HAP-1 (cell line): ENCODE measurements at regions not wholly inside any gene's neighbourhood (a gene's known extent, or its start where the extent isn't known, plus 50 kb on each side); places are given as distances from the start of the nearest gene placed in this dataset.

Experiments used
- DNase-seq, 2 experiments: peaks; one replicate each; pipeline ENCODE4 v3.0.0-alpha.2; 2016 to 2020; ENCODE audit warnings: low spot score in 2 of 2
- H3K27me3 ChIP-seq: fragments of 250-450 bp; sonication (Bioruptor Pico); 2 replicates; pipeline ENCODE4 v1.5.1; 2020; ENCODE audit warnings: low read depth, mild to moderate bottlenecking, moderate library complexity
- H3K36me3 ChIP-seq: fragments of 250-450 bp; sonication (Bioruptor Pico); replicated peaks from 2 replicates; pipeline ENCODE4 v1.5.1; 2020; ENCODE audit warnings: mild to moderate bottlenecking
- H3K4me1 ChIP-seq: fragments of 250-450 bp; sonication (Bioruptor Pico); 2 replicates; pipeline ENCODE4 v1.5.1; 2020; ENCODE audit warnings: mild to moderate bottlenecking
- H3K4me3 ChIP-seq: fragments of 250-450 bp; sonication (Bioruptor Pico); 2 replicates; pipeline ENCODE4 v1.5.1; 2020; ENCODE audit warnings: mild to moderate bottlenecking, moderate library complexity
- H3K9me3 ChIP-seq: fragments of 250-450 bp; sonication (Bioruptor Pico); 2 replicates; pipeline ENCODE4 v1.5.1; 2020; ENCODE audit warnings: mild to moderate bottlenecking, moderate library complexity
- in situ Hi-C: fragments of 300-500 bp; cut with MboI; formaldehyde crosslinking; loops from 3 replicates; pipeline ENCODE4 v1.14.3; 2020; ENCODE audit warnings: low sequenced_read_pairs, inconsistent platforms, mixed read lengths

- Histone ChIP-seq H3K4me1 (peaks cover 9% of the 10 kb centered on the region), H3K9me3 (no peaks in the 10 kb centered on the region), H3K4me3 (no peak overlapping the region), H3K27me3 (no peaks in the 10 kb centered on the region; the same call in 1 of the 2 replicates), H3K36me3 (no peaks in the 10 kb centered on the region)
- no peak for DNase-seq
- in situ Hi-C loops = no loop called here
Measured at GRCh38 chr2:16135196-16135912, 195.0 kb downstream of the MYCN start.

- no peak overlapping the region for H3K4me3 ChIP-seq
- H3K4me1 ChIP-seq = peaks cover 9% of the 10 kb centered on the region
- H3K27me3 ChIP-seq = no peaks in the 10 kb centered on the region; the same call in 1 of the 2 replicates
- no peak for DNase-seq
- H3K9me3 ChIP-seq = no peaks in the 10 kb centered on the region
- in situ Hi-C loops = no loop called here
- no peaks in the 10 kb centered on the region for H3K36me3 ChIP-seq
Measured at GRCh38 chr2:16134436-16135165, 194.3 kb downstream of the MYCN start.

GRCh38 chr2:16130906-16131400 lies 190.6 kb downstream of the MYCN start:
- no peaks in the 10 kb centered on the region for H3K27me3 ChIP-seq
- in situ Hi-C loops = no loop called here
- no peaks in the 10 kb centered on the region for H3K36me3 ChIP-seq
- DNase-seq = no peak
- H3K9me3 ChIP-seq = no peaks in the 10 kb centered on the region
- H3K4me1 ChIP-seq = no peaks in the 10 kb centered on the region
- no peak overlapping the region for H3K4me3 ChIP-seq

GRCh38 chr2:16130541-16130880 lies 190.2 kb downstream of the MYCN start:
- no peak for DNase-seq
- no peak overlapping the region for H3K4me3 ChIP-seq
- H3K9me3 ChIP-seq = no peaks in the 10 kb centered on the region
- no peaks in the 10 kb centered on the region for H3K4me1 ChIP-seq
- H3K27me3 ChIP-seq = no peaks in the 10 kb centered on the region
- no peaks in the 10 kb centered on the region for H3K36me3 ChIP-seq
- in situ Hi-C loops = no loop called here

- Histone ChIP-seq H3K9me3 (no peaks in the 10 kb centered on the region), H3K27me3 (no peaks in the 10 kb centered on the region), H3K4me3 (no peak overlapping the region), H3K4me1 (no peaks in the 10 kb centered on the region), H3K36me3 (no peaks in the 10 kb centered on the region)
- in situ Hi-C loops = no loop called here
- DNase-seq = no peak
Measured at GRCh38 chr2:16129716-16130540, 189.6 kb downstream of the MYCN start.

- Histone ChIP-seq H3K4me1 (no peaks in the 10 kb centered on the region), H3K36me3 (no peaks in the 10 kb centered on the region), H3K9me3 (no peaks in the 10 kb centered on the region), H3K27me3 (no peaks in the 10 kb centered on the region), H3K4me3 (no peak overlapping the region)
- no peak for DNase-seq
- in situ Hi-C loops = no loop called here
Measured at GRCh38 chr2:16128746-16129610, 188.6 kb downstream of the MYCN start.

- no peaks in the 10 kb centered on the region for H3K36me3 ChIP-seq
- no peaks in the 10 kb centered on the region for H3K27me3 ChIP-seq
- H3K9me3 ChIP-seq = no peaks in the 10 kb centered on the region
- in situ Hi-C loops = no loop called here
- H3K4me1 ChIP-seq = no peaks in the 10 kb centered on the region
- DNase-seq = no peak
- H3K4me3 ChIP-seq = no peak overlapping the region
Measured at GRCh38 chr2:16127958-16128357, 187.6 kb downstream of the MYCN start.

- no peak for DNase-seq
- Histone ChIP-seq H3K9me3 (no peaks in the 10 kb centered on the region), H3K4me3 (no peak overlapping the region), H3K27me3 (no peaks in the 10 kb centered on the region), H3K4me1 (no peaks in the 10 kb centered on the region), H3K36me3 (no peaks in the 10 kb centered on the region)
- in situ Hi-C loops = no loop called here
Measured at GRCh38 chr2:16127276-16127940, 187.1 kb downstream of the MYCN start.

GRCh38 chr2:16126517-16127275 lies 186.3 kb downstream of the MYCN start:
- in situ Hi-C loops = no loop called here
- H3K4me1 ChIP-seq = no peaks in the 10 kb centered on the region
- H3K9me3 ChIP-seq = no peaks in the 10 kb centered on the region
- no peak for DNase-seq
- no peaks in the 10 kb centered on the region for H3K27me3 ChIP-seq
- no peaks in the 10 kb centered on the region for H3K36me3 ChIP-seq
- no peak overlapping the region for H3K4me3 ChIP-seq

GRCh38 chr2:16125614-16126516 lies 185.5 kb downstream of the MYCN start:
- no peak overlapping the region for H3K4me3 ChIP-seq
- H3K27me3 ChIP-seq = no peaks in the 10 kb centered on the region
- H3K9me3 ChIP-seq = 0 out of 2 replicates have a peak, but pooled peaks cover 3% of the 10 kb centered on the region
- in situ Hi-C loops = no loop called here
- no peaks in the 10 kb centered on the region for H3K36me3 ChIP-seq
- no peak for DNase-seq
- no peaks in the 10 kb centered on the region for H3K4me1 ChIP-seq

GRCh38 chr2:16124881-16125613 lies 184.7 kb downstream of the MYCN start:
- Histone ChIP-seq H3K4me1 (no peaks in the 10 kb centered on the region), H3K36me3 (no peaks in the 10 kb centered on the region), H3K9me3 (0 out of 2 replicates have a peak, but pooled peaks cover 3% of the 10 kb centered on the region), H3K27me3 (no peaks in the 10 kb centered on the region), H3K4me3 (no peak overlapping the region)
- DNase-seq = no peak
- in situ Hi-C loops = no loop called here
